Peyer's patch (tissue), 4 donors: ENCODE measurements at regions not wholly inside any gene's neighbourhood (a gene's known extent, or its start where the extent isn't known, plus 50 kb on each side); places are given as distances from the start of the nearest gene placed in this dataset.

Experiments
- DNase-seq, 3 donors: peaks; one replicate each; pipeline ENCODE4 v3.0.0-alpha.2; 2017 to 2019
- H3K27ac ChIP-seq, 4 donors: fragments of 200-600 bp; sonication (generic); one replicate each; pipeline ENCODE4 v1.5.1; 2016 to 2019
- H3K27me3 ChIP-seq, 2 donors: fragments of 200-600 bp; sonication (generic); one replicate each; pipeline ENCODE4 v1.5.1; 2019
- H3K36me3 ChIP-seq, 3 donors: fragments of 200-600 bp; sonication (generic); one replicate each; pipeline ENCODE4 v1.5.1; 2016 to 2019
- H3K4me1 ChIP-seq, 4 donors: fragments of 200-600 bp; sonication (generic); one replicate each; pipeline ENCODE4 v1.5.1; 2016 to 2019
- H3K4me3 ChIP-seq, 4 donors: fragments of 200-600 bp; sonication (generic); 1 replicate in 3 of 4; 2 replicates in 1 of 4; pipeline ENCODE4 v1.5.1; 2016 to 2019; ENCODE audit warnings: mild to moderate bottlenecking in 1 of 4
- H3K9me3 ChIP-seq, 4 donors: fragments of 200-600 bp; sonication (generic); one replicate each; pipeline ENCODE4 v1.5.1; 2016 to 2019; ENCODE audit warnings: mild to moderate bottlenecking in 1 of 4
- CTCF ChIP-seq, 6 experiments: fragments of 450-650 bp in 4 of 6; fragments of 200-600 bp in 2 of 6; sonication (generic) in 1 of 6; IDR thresholded peaks; one replicate each; pipeline ENCODE4 v1.5.1; 2017 to 2019; ENCODE audit warnings: antibody characterized with exemption in 6 of 6, mild to moderate bottlenecking in 3 of 6, moderate library complexity in 1 of 6
- POLR2A ChIP-seq, 2 donors: fragments of 450-650 bp; IDR thresholded peaks; one replicate each; pipeline ENCODE4 v1.5.1; 2017; ENCODE audit warnings: antibody characterized with exemption in 2 of 2, mild to moderate bottlenecking in 2 of 2, moderate library complexity in 2 of 2

- Histone ChIP-seq H3K9me3 (no peaks in the 10 kb centered on the region), H3K27me3 (no peaks in the 10 kb centered on the region), H3K4me1 (no peaks in the 10 kb centered on the region), H3K4me3 (no peak overlapping the region), H3K27ac (no peak overlapping the region), H3K36me3 (no peaks in the 10 kb centered on the region)
- TF ChIP-seq POLR2A (IDR thresholded peaks at IDR 0.05) (no peak), CTCF (IDR thresholded peaks at IDR 0.05) (no peak)
- DNase-seq, result no peak
Observed at GRCh38 chr6:24016286-24016685, 109.7 kb upstream of the NRSN1 start.

DNA sequence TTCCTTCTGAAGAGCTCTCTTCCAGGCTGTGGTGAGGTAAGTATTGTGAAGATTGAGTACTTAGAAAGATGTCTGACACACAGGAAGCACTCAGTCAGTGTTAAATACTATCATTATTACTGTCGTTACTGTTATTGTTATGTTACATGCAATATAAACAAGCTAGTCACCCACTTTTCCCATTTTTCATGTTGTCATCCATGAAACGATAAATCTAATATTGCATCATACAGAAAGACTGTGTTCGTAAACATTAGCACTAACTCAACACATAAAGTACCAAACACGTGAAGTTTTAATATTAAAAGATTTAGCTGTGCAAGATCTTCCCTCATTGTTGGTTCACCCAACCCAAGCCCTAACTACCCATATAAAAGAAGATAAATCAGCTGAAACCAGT lies 109.2 kb upstream of the NRSN1 start:
- no peaks in the 10 kb centered on the region for H3K9me3 ChIP-seq
- H3K4me1 ChIP-seq, result no peaks in the 10 kb centered on the region
- H3K27ac ChIP-seq, result no peak overlapping the region
- no peak for DNase-seq
- no peak overlapping the region for H3K4me3 ChIP-seq
- H3K27me3 ChIP-seq, result no peaks in the 10 kb centered on the region
- H3K36me3 ChIP-seq, result no peaks in the 10 kb centered on the region
- TF ChIP-seq POLR2A (IDR thresholded peaks at IDR 0.05) (no peak), CTCF (IDR thresholded peaks at IDR 0.05) (no peak)

DNA sequence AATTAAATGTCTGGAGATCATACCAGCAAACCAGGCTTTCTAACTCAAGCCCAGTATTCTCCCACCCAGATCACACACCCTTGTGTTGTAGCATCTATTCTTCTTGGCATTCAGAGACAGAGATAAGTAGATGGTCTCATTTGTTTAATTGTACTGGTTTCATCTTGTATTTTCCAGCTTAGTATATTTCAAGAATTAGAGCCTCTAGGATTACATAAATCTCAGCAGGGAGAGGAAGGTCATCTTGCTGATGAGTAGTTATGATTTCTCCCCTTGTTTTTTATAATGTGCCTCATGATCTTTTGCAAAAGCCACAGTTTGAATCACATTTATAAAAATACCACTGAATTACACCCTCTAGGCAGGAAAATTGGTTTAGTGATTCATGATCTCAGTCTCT lies 106.6 kb upstream of the NRSN1 start:
- no peak for TF ChIP-seq CTCF (IDR thresholded peaks at IDR 0.05)
- TF ChIP-seq POLR2A (IDR thresholded peaks at IDR 0.05), result no peak
- no peaks in the 10 kb centered on the region for H3K27me3 ChIP-seq
- no peaks in the 10 kb centered on the region for H3K36me3 ChIP-seq
- no peaks in the 10 kb centered on the region for H3K4me1 ChIP-seq
- H3K4me3 ChIP-seq, result no peak overlapping the region
- H3K27ac ChIP-seq, result no peak overlapping the region
- no peaks in the 10 kb centered on the region for H3K9me3 ChIP-seq
- no peak for DNase-seq

- no peak for TF ChIP-seq CTCF (IDR thresholded peaks at IDR 0.05)
- TF ChIP-seq POLR2A (IDR thresholded peaks at IDR 0.05), result no peak
- no peaks in the 10 kb centered on the region for H3K9me3 ChIP-seq
- H3K4me3 ChIP-seq, result no peak overlapping the region
- no peaks in the 10 kb centered on the region for H3K36me3 ChIP-seq
- no peak for DNase-seq
- H3K27ac ChIP-seq, result no peak overlapping the region
- no peaks in the 10 kb centered on the region for H3K27me3 ChIP-seq
- H3K4me1 ChIP-seq, result no peaks in the 10 kb centered on the region
Observed at GRCh38 chr6:24019830-24020229, 106.2 kb upstream of the NRSN1 start.

DNA sequence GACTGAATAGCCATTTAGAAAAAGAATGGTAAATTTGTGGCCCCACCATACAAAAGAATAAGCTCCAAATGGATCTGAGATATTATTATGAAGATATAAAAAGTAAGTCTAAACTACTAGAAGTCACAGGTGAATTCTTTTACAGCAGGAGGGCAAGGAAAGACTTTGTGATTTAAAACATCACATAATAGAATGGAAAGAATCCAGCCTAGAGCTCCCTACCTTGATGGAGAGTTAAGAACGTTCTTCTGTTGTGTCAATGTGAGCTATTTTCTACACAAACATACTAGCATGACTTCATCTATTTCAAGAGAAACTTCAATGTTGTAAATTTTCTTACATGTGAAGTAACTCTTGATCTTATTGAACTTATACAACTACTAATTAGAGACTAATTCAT lies 100.0 kb upstream of the NRSN1 start:
- Histone ChIP-seq H3K9me3 (no peaks in the 10 kb centered on the region), H3K4me1 (no peaks in the 10 kb centered on the region), H3K4me3 (no peak overlapping the region), H3K27ac (no peak overlapping the region), H3K27me3 (no peaks in the 10 kb centered on the region), H3K36me3 (no peaks in the 10 kb centered on the region)
- no peak for TF ChIP-seq CTCF (IDR thresholded peaks at IDR 0.05)
- TF ChIP-seq POLR2A (IDR thresholded peaks at IDR 0.05), result no peak
- no peak for DNase-seq

GRCh38 chr6:24031496-24031895 lies 94.5 kb upstream of the NRSN1 start:
- Histone ChIP-seq H3K9me3 (no peaks in the 10 kb centered on the region), H3K4me3 (no peak overlapping the region), H3K36me3 (no peaks in the 10 kb centered on the region), H3K27ac (no peak overlapping the region), H3K27me3 (no peaks in the 10 kb centered on the region), H3K4me1 (no peaks in the 10 kb centered on the region)
- DNase-seq, result no peak
- no peak for TF ChIP-seq POLR2A (IDR thresholded peaks at IDR 0.05)
- no peak for TF ChIP-seq CTCF (IDR thresholded peaks at IDR 0.05)
